ENCODE measurements at regions not wholly inside any gene's neighbourhood (a gene's known extent, or its start where the extent isn't known, plus 50 kb on each side); places are given as distances from the start of the nearest gene placed in this dataset.

- TF ChIP-seq CTCF (IDR thresholded peaks at IDR 0.05; ENCODE audit: extremely low read depth, insufficient read depth, missing control alignments), result no peak
- DNase-seq (ENCODE audit: low spot score), result no peak
- in situ Hi-C loops (cut with MboI; ENCODE audit: low pct_unique_long_range_greater_than_20kb, low sequenced_read_pairs, unreplicated experiment), result no loop called here
These were observed 719.7 kb upstream of the ACVR2A start for GRCh38 chr2:147125145-147125544.

- no peak for TF ChIP-seq CTCF (IDR thresholded peaks at IDR 0.05; ENCODE audit: extremely low read depth, insufficient read depth, missing control alignments)
- no peak for DNase-seq (ENCODE audit: low spot score)
- in situ Hi-C loops (cut with MboI; ENCODE audit: low pct_unique_long_range_greater_than_20kb, low sequenced_read_pairs, unreplicated experiment), result no loop called here
These were observed 721.9 kb upstream of the ACVR2A start for GRCh38 chr2:147122944-147123343.

- in situ Hi-C loops (cut with MboI; ENCODE audit: low pct_unique_long_range_greater_than_20kb, low sequenced_read_pairs, unreplicated experiment), result no loop called here
- DNase-seq (ENCODE audit: low spot score), result no peak
These were observed 733.9 kb upstream of the ACVR2A start for GRCh38 chr2:147110962-147111361.

DNA sequence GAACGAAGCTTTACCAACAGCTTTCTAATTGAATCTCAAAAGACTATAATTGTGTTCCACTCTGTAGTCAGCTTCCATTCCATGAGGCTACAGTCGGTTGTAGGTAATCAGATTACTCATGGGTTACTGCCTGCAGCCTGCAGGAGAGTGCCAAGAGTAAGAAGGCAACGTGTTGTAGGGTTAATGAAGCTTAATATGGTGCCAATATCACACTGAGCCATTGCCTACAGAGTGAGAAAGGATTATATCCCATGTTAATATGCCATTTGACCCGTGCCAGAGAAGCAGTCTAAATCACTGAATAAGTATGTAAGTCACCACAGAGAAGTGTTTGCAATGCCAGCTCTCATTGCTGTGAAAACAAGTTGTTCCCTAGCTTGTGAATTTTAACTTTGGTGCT lies 734.5 kb upstream of the ACVR2A start:
- in situ Hi-C loops (cut with MboI; ENCODE audit: low pct_unique_long_range_greater_than_20kb, low sequenced_read_pairs, unreplicated experiment), result no loop called here
- TF ChIP-seq CTCF (IDR thresholded peaks at IDR 0.05; ENCODE audit: extremely low read depth, insufficient read depth, missing control alignments), result no peak
- no peak for DNase-seq (ENCODE audit: low spot score)

More at GRCh38 chr2:147110962-147111361, 733.9 kb upstream of the ACVR2A start:
- no peak for TF ChIP-seq CTCF (IDR thresholded peaks at IDR 0.05; ENCODE audit: extremely low read depth, insufficient read depth, missing control alignments)

DNA sequence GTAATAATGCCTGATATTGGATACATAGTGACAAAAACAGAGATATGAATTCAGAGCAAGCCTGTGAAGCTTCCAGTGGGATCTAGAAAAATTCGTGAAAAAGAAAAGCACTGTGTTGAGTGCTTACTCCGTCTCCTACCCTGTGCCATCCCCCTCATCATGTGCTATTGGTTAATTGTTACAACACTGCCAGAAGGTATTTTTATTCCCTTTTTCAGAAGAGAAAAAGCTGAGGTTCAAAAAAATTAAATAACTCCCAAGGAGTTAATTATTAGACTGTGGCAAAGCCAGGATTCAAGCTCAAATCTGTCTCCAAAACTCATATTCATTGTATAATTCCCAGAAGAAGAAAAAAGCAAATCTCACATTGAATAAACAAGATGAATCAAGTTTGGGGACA lies 735.5 kb upstream of the ACVR2A start:
- no peak for DNase-seq (ENCODE audit: low spot score)
- in situ Hi-C loops (cut with MboI; ENCODE audit: low pct_unique_long_range_greater_than_20kb, low sequenced_read_pairs, unreplicated experiment), result no loop called here
- no peak for TF ChIP-seq CTCF (IDR thresholded peaks at IDR 0.05; ENCODE audit: extremely low read depth, insufficient read depth, missing control alignments)

DNA sequence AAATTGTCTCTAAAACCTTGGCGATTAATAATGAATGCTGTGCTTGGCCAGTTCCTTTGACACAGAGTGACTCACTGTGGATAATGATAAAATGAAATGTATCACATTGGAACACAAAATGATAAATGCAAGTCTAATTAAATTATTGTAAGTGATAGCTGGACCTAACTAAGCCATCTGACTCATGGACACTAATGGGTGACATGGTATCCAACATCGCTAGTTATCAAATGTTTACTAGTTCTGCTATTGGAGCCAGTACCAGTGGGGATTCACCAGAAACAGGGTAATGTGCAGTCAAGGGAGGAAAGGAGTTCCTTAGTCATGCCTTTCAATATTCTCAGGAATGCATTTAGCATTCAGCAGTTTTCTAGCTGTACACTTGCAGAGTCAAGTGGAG lies 736.3 kb upstream of the ACVR2A start:
- DNase-seq (ENCODE audit: low spot score), result no peak
- TF ChIP-seq CTCF (IDR thresholded peaks at IDR 0.05; ENCODE audit: extremely low read depth, insufficient read depth, missing control alignments), result no peak
- in situ Hi-C loops (cut with MboI; ENCODE audit: low pct_unique_long_range_greater_than_20kb, low sequenced_read_pairs, unreplicated experiment), result no loop called here

All from GM13977 (cell line).